ENCODE measurements at regions not wholly inside any gene's neighbourhood (a gene's known extent, or its start where the extent isn't known, plus 50 kb on each side); places are given as distances from the start of the nearest gene placed in this dataset.
A peak's percentile ranks its signal among the peaks of the same experiment; 100 is the strongest.

DNA sequence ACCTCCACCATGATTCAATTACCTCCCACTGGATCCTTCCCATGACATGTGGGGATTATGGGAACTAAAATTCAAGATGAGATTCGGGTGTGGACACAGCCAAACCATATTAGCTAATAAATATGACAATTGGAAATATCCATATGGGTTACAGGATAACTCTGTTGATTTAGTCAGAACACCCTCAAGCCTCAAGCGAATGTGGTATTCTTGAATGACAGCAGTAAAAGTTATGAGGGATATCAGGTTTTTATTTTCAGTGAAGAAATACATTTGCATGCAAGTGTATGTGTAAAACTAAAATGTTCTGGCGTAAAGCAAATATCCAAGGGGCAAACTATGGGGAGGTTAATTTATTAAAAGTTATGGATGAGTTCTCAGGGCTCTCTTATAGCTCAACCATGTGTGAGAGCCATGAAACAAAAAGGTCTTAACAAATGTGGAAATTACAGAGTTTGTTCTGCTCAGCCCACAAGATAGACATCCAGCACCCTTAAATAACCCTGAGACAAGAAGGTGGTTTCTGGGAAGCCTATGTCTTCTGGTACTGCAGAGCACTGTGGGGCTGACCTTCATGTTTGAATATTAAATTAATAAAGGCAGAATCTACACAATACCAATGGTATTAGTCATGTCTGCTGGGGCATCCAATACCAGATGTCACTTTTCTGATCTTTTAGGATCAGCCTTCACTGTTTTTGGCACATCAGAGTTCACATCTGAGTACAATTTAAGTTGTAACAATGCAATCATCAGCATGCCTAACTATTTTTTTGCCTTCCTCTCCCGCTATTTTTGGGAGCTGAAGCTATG, 370.5 kb upstream of the RSPO3 start:
- DNase-seq: no peak

DNA sequence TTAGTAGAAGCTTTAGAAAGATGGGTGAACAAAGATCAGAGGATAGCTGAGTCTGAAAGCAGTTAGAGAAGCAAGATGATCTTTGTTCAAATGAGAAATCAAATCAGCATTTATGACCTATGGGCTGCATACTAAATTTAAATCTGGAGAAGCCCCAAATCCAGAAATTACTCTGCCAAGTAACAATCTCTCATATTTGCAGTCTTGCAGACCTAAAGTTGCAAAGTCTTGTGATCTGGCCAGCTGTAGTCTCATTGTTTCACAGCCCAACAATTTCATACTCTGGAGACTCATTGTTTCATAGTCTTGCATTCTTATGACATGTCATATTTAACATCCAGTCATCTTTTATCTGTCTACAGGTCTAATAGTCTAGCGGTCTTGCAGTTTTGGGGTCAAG, 364.9 kb upstream of the RSPO3 start:
- no peak for DNase-seq

DNA sequence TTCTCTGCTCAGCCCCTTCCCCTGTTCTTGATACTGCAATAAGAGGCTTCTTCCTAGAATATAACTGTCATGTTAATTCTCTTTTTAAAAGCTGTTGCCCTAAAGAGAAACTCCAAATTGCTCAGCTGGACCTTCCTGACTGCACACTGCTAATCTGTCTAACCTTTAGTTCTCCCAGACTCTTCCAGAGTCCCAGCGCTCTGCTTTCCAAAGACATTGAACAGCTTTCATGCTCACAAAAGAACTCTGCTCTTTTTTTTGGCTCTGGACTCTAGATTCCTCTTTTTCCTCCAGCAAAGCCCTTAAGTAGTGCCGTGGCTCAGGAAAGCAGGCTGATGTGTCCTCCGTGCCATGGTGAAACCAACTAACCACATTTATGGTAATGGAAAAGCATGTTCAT, 356.6 kb upstream of the RSPO3 start:
- no peak for DNase-seq

DNA sequence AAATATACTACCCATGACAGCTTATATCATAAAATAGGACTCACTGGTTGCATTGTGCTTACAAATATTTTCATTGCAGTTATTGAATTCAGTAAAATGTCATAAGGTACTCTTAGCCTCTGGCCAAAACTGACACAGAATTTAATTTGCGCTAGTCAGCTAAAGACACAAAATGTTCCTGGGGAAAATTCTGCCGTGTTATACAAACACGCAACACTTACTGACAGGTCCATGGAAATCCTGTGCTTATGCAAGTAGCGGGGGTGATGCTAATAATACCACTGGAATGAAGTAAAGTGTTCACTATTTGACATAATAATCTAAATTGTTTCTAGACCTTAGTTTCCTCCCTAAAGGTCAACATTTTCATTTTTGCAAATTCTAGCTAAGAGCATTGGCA, 354.4 kb upstream of the RSPO3 start:
- DNase-seq: no peak

- DNase-seq: no peak
These were observed 353.8 kb upstream of the RSPO3 start for GRCh38 chr6:126764671-126765070.

DNA sequence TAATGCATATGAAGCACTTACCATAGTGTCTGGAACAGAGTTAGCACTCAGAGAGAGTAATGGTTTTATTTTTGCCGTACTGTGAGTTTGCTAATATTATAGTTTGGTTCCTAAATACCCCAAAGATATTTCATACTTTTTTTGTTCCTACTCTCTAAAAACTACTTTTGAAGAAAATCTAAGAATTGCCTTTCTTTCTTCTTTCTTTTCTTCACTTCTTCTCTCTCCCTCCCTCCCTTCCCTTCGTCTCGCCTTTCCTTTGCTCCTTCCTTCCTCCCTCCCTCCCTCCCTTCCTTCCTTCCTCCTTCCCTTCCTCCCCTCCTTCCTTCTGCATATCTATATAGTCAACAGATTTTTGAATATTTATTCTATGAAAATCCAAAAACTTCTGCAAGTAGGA, 351.7 kb upstream of the RSPO3 start:
- DNase-seq: no peak

DNA sequence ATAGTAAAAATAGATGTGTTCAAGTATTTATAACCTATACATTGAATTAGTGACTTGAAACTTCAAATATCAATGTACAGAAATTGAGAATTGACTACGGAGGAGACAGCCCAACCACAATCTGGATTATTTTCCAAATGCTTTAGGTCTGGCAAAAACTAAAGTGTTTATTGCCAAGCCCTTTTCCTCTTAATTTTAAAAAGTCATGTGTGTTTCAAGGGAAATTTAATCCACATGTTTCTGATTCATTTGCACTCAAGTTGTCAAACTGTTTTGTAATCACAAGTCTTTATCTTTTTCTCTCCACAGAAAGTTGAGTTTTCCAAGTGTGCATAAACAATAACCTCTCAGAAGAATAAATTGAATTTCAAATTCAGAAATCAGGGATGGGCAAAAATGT, 350.8 kb upstream of the RSPO3 start:
- DNase-seq: no peak

GRCh38 chr6:126770176-126770575, 348.3 kb upstream of the RSPO3 start:
- DNase-seq: no peak

DNA sequence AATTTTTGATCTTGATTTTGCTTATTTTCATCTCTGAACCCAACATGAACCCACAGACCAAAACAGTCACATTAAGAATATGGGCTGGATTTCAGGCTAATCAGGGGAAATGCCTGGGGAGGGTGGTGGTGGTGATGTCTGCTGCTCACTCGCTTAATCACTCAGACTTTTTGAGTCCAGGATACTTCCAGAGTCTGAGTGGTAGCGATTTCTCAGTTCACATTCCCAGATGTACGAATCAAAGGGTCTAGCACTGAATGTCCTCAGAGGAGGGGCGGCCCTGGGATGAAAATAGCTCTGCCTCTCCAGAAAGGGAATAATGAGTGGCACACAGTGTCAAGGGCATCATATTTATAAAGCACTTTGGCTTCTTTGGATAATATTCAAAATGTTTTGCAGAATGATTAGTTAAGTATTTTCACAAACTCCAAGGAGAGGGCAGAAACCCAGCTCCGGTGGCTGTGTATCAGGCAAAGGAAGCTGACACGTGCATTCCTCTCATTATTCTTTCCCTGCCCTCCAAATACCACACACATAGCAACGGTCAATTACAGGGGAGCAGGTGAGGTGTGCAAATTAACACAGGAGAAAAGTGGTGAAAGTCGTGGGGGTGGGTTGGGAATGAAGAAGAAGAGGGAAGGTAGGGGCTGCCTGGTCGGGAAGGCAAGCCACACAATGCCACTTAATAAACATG, 345.2 kb upstream of the RSPO3 start:
- DNase-seq: no peak

- DNase-seq: no peak
These were observed 339.1 kb upstream of the RSPO3 start for GRCh38 chr6:126779331-126779730.

- DNase-seq: no peak
These were observed 336.9 kb upstream of the RSPO3 start for GRCh38 chr6:126781582-126781981.

GRCh38 chr6:126784161-126784790, 334.2 kb upstream of the RSPO3 start:
- DNase-seq: no peak

DNA sequence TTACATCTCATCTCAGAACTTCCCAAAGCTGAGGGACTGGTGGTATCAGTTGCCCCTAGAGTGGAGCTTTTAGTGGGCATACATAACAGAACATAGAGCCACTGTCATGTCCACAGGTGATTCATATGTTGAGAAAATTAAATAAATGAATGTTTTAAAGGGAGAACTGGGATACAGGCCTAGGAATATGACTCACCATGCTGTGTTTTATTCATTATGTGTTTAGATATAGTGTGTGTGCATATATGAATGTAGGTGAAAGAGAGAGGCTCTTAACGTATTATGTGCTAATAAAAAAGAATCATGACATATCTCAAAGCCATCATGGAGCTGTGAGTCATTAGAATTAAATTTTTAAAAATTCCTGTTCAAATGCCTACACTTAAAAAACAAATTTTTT, 332.2 kb upstream of the RSPO3 start:
- DNase-seq: no peak

- DNase-seq: no peak
These were observed 330.8 kb upstream of the RSPO3 start for GRCh38 chr6:126787635-126788034.

DNA sequence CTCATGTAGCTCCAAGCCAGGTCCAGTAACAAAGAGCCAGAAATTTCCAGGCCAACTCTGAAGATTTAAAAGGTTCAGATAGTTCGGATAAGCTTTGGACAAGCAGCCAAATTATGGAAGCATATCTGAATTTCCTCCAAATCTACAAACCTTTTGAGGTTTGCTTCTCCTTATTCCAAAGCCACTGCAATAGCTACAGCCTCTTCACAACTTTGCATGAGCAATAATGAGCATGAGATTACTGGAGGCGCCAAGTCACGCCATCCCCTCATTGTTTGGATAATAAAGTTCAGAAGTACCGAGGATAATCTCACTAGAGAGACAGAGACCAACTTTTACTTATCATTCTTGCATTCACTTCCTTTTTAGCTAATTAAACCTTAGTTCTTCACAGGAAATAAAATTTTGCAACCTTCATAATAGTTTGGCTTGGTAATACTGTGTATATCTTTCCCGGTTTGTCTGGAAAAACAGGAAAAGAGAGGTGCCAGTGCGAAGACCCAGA, 329.6 kb upstream of the RSPO3 start:
- DNase-seq: no peak

GRCh38 chr6:126792340-126793085, 326.0 kb upstream of the RSPO3 start:
- no peak for DNase-seq

DNA sequence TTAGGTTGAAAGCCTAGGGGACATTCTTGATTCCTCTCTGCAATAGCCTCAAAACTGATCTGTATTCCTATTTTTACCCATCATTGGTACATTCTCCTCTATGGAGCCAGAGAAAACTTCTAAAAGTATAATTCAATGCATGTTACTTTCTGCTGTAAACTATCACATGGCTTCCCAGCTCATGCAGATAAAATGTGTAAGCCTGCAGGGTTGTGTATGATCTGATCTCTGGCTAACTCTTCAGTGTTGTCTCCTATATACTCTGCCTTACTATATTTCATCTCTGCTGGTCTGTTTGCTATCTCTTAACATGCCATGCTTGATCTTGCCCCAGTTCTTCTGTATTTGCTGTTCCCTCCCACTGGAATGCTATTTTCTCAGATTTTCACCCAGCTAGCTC, 323.3 kb upstream of the RSPO3 start:
- DNase-seq: no peak

- no peak for DNase-seq
These were observed 320.5 kb upstream of the RSPO3 start for GRCh38 chr6:126797981-126798380.

DNA sequence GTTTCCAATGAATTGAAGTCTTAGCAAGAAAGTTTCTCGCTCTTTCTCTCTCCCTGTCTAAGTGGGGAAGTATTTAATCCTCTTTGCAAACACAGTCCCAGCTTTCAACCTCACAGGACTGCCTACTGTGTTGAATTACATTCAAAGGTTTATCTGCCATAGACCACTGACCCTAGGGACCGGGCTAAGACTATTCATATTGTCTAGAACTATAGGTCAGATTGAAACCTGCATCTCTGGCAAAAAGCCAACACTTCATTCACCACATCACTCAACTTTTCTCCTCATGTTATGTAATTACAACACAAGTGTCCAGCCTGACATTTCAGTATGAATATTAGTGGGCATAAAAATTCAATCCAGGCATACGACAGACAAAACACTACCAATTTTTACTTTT, 314.7 kb upstream of the RSPO3 start:
- no peak for DNase-seq

GRCh38 chr6:126804332-126805064, 314.0 kb upstream of the RSPO3 start:
- peak in 5 of 56 donors; percentile 1 to 16 (median 2) for DNase-seq

GRCh38 chr6:126805861-126806260, 312.6 kb upstream of the RSPO3 start:
- DNase-seq: no peak
